ENCODE measurements at regions not wholly inside any gene's neighbourhood (a gene's known extent, or its start where the extent isn't known, plus 50 kb on each side); places are given as distances from the start of the nearest gene placed in this dataset.

- Histone ChIP-seq H3K36me3 (replicated peaks in 1 of 2; ENCODE audit: control insufficient read depth in 1 of 2, insufficient read depth in 2 of 2, low read length in 1 of 2) (no peaks in the 10 kb centered on the region), H3K4me2 (no peak overlapping the region), H3K4me3 (ENCODE audit: low read depth in 2 of 2, low read length in 1 of 2) (no peak overlapping the region), H3K79me2 (ENCODE audit: insufficient read depth) (no peaks in the 10 kb centered on the region), H3K4me1 (ENCODE audit: control insufficient read depth in 1 of 2, insufficient read depth in 2 of 2, low read depth in 1 of 2, low read length in 1 of 2) (no peaks in the 10 kb centered on the region), H3K27me3 (ENCODE audit: insufficient read depth) (no peaks in the 10 kb centered on the region), H2AFZ (ENCODE audit: low read depth) (no peak overlapping the region), H3K9me2 (no peaks in the 10 kb centered on the region; the same call in 1 of the 2 replicates), H4K20me1 (ENCODE audit: insufficient read depth) (no peaks in the 10 kb centered on the region), H3F3A (replicated peaks; ENCODE audit: insufficient read depth) (no peaks in the 10 kb centered on the region), H3K9me3 (no peaks in the 10 kb centered on the region), H3K9ac (no peak overlapping the region), H3K27ac (ENCODE audit: low read depth in 2 of 2, low read length in 1 of 2) (no peak overlapping the region)
- DNase-seq, result no peak
- POLR2A ChIA-PET, result no interaction called here
- TF ChIP-seq ELF1 (IDR thresholded peaks at IDR 0.05) (no peak), FOXJ3 (CRISPR knock-in tag; IDR thresholded peaks at IDR 0.05) (no peak), JUND (IDR thresholded peaks at IDR 0.05) (no peak), EZH2phosphoT487 (IDR thresholded peaks at IDR 0.05; ENCODE audit: borderline replicate concordance, low read depth) (no peak), MEF2A (IDR thresholded peaks at IDR 0.05; ENCODE audit: borderline replicate concordance, low read depth) (no peak), NRF1 (IDR thresholded peaks at IDR 0.05; ENCODE audit: low read depth, low read length) (no peak), YY1 (IDR thresholded peaks at IDR 0.05; ENCODE audit: low read depth) (no peak)
- TF ChIP-seq, protein P1, sequence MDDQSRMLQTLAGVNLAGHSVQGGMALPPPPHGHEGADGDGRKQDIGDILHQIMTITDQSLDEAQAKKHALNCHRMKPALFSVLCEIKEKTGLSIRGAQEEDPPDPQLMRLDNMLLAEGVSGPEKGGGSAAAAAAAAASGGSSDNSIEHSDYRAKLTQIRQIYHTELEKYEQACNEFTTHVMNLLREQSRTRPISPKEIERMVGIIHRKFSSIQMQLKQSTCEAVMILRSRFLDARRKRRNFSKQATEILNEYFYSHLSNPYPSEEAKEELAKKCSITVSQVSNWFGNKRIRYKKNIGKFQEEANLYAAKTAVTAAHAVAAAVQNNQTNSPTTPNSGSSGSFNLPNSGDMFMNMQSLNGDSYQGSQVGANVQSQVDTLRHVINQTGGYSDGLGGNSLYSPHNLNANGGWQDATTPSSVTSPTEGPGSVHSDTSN (IDR thresholded peaks at IDR 0.05), result no peak
- 11% methylated on average over 1 of the region's 1 CpG for WGBS (ENCODE audit: low lambda C conversion rate)
- CTCF ChIA-PET, result no interaction called here
These were observed 243.1 kb upstream of the APOOL start for GRCh38 chrX:84760560-84760959.

- Histone ChIP-seq H3K27ac (ENCODE audit: low read depth in 2 of 2, low read length in 1 of 2) (no peak overlapping the region), H4K20me1 (ENCODE audit: insufficient read depth) (no peaks in the 10 kb centered on the region), H2AFZ (ENCODE audit: low read depth) (no peak overlapping the region), H3K4me2 (no peak overlapping the region), H3K9ac (no peak overlapping the region), H3K79me2 (ENCODE audit: insufficient read depth) (no peaks in the 10 kb centered on the region), H3K9me2 (no peaks in the 10 kb centered on the region), H3F3A (replicated peaks; ENCODE audit: insufficient read depth) (no peaks in the 10 kb centered on the region), H3K4me3 (ENCODE audit: low read depth in 2 of 2, low read length in 1 of 2) (no peak overlapping the region), H3K36me3 (replicated peaks in 1 of 2; ENCODE audit: control insufficient read depth in 1 of 2, insufficient read depth in 2 of 2, low read length in 1 of 2) (no peaks in the 10 kb centered on the region), H3K27me3 (ENCODE audit: insufficient read depth) (no peaks in the 10 kb centered on the region), H3K9me3 (no peaks in the 10 kb centered on the region), H3K4me1 (ENCODE audit: control insufficient read depth in 1 of 2, insufficient read depth in 2 of 2, low read depth in 1 of 2, low read length in 1 of 2) (no peaks in the 10 kb centered on the region)
- WGBS (ENCODE audit: low lambda C conversion rate), result 83% methylated on average over 1 of the region's 1 CpG
- CTCF ChIA-PET, result no interaction called here
- DNase-seq, result no peak
- POLR2A ChIA-PET, result no interaction called here
- TF ChIP-seq NRF1 (IDR thresholded peaks at IDR 0.05; ENCODE audit: low read depth, low read length) (no peak), CHD2 (IDR thresholded peaks at IDR 0.05; ENCODE audit: low read length, partially characterized antibody) (no peak), REST (IDR thresholded peaks at IDR 0.05; ENCODE audit: low read depth, low read length) (no peak), RXRA (IDR thresholded peaks at IDR 0.05; ENCODE audit: borderline replicate concordance, low read depth) (no peak), USF2 (IDR thresholded peaks at IDR 0.05; ENCODE audit: borderline replicate concordance, low read depth, low read length) (no peak), EZH2phosphoT487 (IDR thresholded peaks at IDR 0.05; ENCODE audit: borderline replicate concordance, low read depth) (no peak), POLR2AphosphoS5 (IDR thresholded peaks at IDR 0.05; ENCODE audit: low read depth, low read length) (no peak), MXI1 (IDR thresholded peaks at IDR 0.05; ENCODE audit: low read depth, low read length) (no peak), CTCF (IDR thresholded peaks at IDR 0.05) (no peak), TEAD4 (IDR thresholded peaks at IDR 0.05; ENCODE audit: borderline replicate concordance, insufficient read depth) (no peak), FOXM1 (IDR thresholded peaks at IDR 0.05; ENCODE audit: low read depth) (no peak), NFIC (IDR thresholded peaks at IDR 0.05; ENCODE audit: borderline replicate concordance) (no peak)
- TF ChIP-seq, protein P2, sequence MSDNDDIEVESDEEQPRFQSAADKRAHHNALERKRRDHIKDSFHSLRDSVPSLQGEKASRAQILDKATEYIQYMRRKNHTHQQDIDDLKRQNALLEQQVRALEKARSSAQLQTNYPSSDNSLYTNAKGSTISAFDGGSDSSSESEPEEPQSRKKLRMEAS (IDR thresholded peaks at IDR 0.05; ENCODE audit: low read depth), result no peak
- TF ChIP-seq, protein P1 (IDR thresholded peaks at IDR 0.05), result no peak
These were observed 207.4 kb upstream of the APOOL start for GRCh38 chrX:84796321-84796720.
